HEK293 (cell line): ENCODE measurements at regions not wholly inside any gene's neighbourhood (a gene's known extent, or its start where the extent isn't known, plus 50 kb on each side); places are given as distances from the start of the nearest gene placed in this dataset.

ENCODE experiments used
- CTCF ChIA-PET: fragments of 350-600 bp; formaldehyde crosslinking; extraction: SDS; loops from one replicate; lab custom pipeline; 2021; ENCODE audit warnings: antibody characterized with exemption; lab: Yijun Ruan, JAX
- POLR2A ChIA-PET: fragments of 300-600 bp; formaldehyde crosslinking; extraction: SDS; loops from one replicate; lab custom pipeline; 2020; ENCODE audit warnings: antibody characterized with exemption, inconsistent platforms; lab: Yijun Ruan, JAX
- H3K27ac ChIP-seq: fragments of 200-500 bp; sonication (Bioruptor generic); 2 replicates; pipeline ENCODE4 v1.5.1; 2014; ENCODE audit warnings: low read depth, low read length, control low read depth, inconsistent platforms; ENCODE audit errors: extremely low read depth
- H3K36me3 ChIP-seq, 2 experiments: fragments of 200-500 bp in 1 of 2; sonication (Bioruptor generic) in 1 of 2; 1 replicate in 1 of 2; 2 replicates in 1 of 2; pipeline ENCODE4 v1.5.1; 2014 to 2017; ENCODE audit warnings: inconsistent platforms in 2 of 2, low read length in 2 of 2; ENCODE audit not compliant: control insufficient read depth in 2 of 2, insufficient read depth in 1 of 2
- H3K4me1 ChIP-seq: fragments of 200-500 bp; sonication (Bioruptor generic); 2 replicates; pipeline ENCODE4 v1.5.1; 2014; ENCODE audit warnings: mild to moderate bottlenecking, low read length, inconsistent platforms; ENCODE audit not compliant: control insufficient read depth, insufficient read depth
- H3K4me3 ChIP-seq: 2 replicates; pipeline ENCODE4 v1.5.1; 2011; ENCODE audit warnings: low read depth, mild to moderate bottlenecking, control low read depth, low read length, moderate library complexity
- H3K9me3 ChIP-seq: fragments of 200-500 bp; sonication (Bioruptor generic); 2 replicates; pipeline ENCODE4 v1.5.1; 2014; ENCODE audit warnings: low read depth, low read length, inconsistent platforms; ENCODE audit not compliant: control insufficient read depth, insufficient read depth
- BCL6B ChIP-seq: fragments of 450-650 bp; formaldehyde crosslinking; IDR thresholded peaks from 2 replicates; pipeline ENCODE4 v1.5.1; 2017; ENCODE audit warnings: missing biosample characterization, missing genetic modification characterization
- PRDM6 ChIP-seq: fragments of 450-650 bp; formaldehyde crosslinking; IDR thresholded peaks from 2 replicates; pipeline ENCODE4 v1.5.1; 2017; ENCODE audit warnings: missing biosample characterization, missing genetic modification characterization
- SP2 ChIP-seq: fragments of 450-650 bp; formaldehyde crosslinking; IDR thresholded peaks from 2 replicates; pipeline ENCODE4 v1.5.1; 2016; ENCODE audit warnings: missing biosample characterization, missing genetic modification characterization
- TSHZ1 ChIP-seq: fragments of 450-650 bp; formaldehyde crosslinking; IDR thresholded peaks from 2 replicates; pipeline ENCODE4 v1.5.1; 2016; ENCODE audit warnings: missing biosample characterization, missing genetic modification characterization, borderline replicate concordance
- ZBTB1 ChIP-seq: fragments of 450-650 bp; formaldehyde crosslinking; IDR thresholded peaks from 2 replicates; pipeline ENCODE4 v1.5.1; 2016; ENCODE audit warnings: missing biosample characterization, missing genetic modification characterization
- ZBTB48 ChIP-seq: fragments of 450-650 bp; formaldehyde crosslinking; IDR thresholded peaks from 2 replicates; pipeline ENCODE4 v1.5.1; 2016; ENCODE audit warnings: missing biosample characterization, missing genetic modification characterization
- ZEB2 ChIP-seq: fragments of 450-650 bp; formaldehyde crosslinking; IDR thresholded peaks from 2 replicates; pipeline ENCODE4 v1.5.1; 2016; ENCODE audit warnings: missing biosample characterization, missing genetic modification characterization
- ZNF10 ChIP-seq: fragments of 450-650 bp; formaldehyde crosslinking; IDR thresholded peaks from 2 replicates; pipeline ENCODE4 v1.5.1; 2017; ENCODE audit warnings: missing biosample characterization, missing genetic modification characterization
- ZNF175 ChIP-seq: fragments of 450-650 bp; formaldehyde crosslinking; IDR thresholded peaks from 2 replicates; pipeline ENCODE4 v1.5.1; 2016; ENCODE audit warnings: missing biosample characterization, missing genetic modification characterization
- ZNF223 ChIP-seq: fragments of 450-650 bp; formaldehyde crosslinking; IDR thresholded peaks from 2 replicates; pipeline ENCODE4 v1.5.1; 2016; ENCODE audit warnings: missing biosample characterization, missing genetic modification characterization
- ZNF248 ChIP-seq: fragments of 450-650 bp; formaldehyde crosslinking; IDR thresholded peaks from 2 replicates; pipeline ENCODE4 v1.5.1; 2017; ENCODE audit warnings: missing biosample characterization, missing genetic modification characterization
- ZNF335 ChIP-seq: fragments of 450-650 bp; formaldehyde crosslinking; conservative IDR thresholded peaks from 2 replicates; pipeline ENCODE4 v1.5.1; 2016; ENCODE audit warnings: missing biosample characterization, missing genetic modification characterization
- ZNF341 ChIP-seq: fragments of 450-650 bp; formaldehyde crosslinking; IDR thresholded peaks from 2 replicates; pipeline ENCODE4; 2016; ENCODE audit warnings: low read depth, missing biosample characterization, missing genetic modification characterization
- ZNF354C ChIP-seq: fragments of 450-650 bp; formaldehyde crosslinking; IDR thresholded peaks from 2 replicates; pipeline ENCODE4 v1.5.1; 2016; ENCODE audit warnings: missing biosample characterization, missing genetic modification characterization, low read depth, borderline replicate concordance
- ZNF521 ChIP-seq: fragments of 450-650 bp; formaldehyde crosslinking; IDR thresholded peaks from 2 replicates; pipeline ENCODE4 v1.5.1; 2017; ENCODE audit warnings: missing biosample characterization, mild to moderate bottlenecking, missing genetic modification characterization
- ZNF548 ChIP-seq: fragments of 450-650 bp; formaldehyde crosslinking; IDR thresholded peaks from 2 replicates; pipeline ENCODE4 v1.5.1; 2016; ENCODE audit warnings: missing biosample characterization, missing genetic modification characterization
- ZNF558 ChIP-seq: fragments of 450-650 bp; formaldehyde crosslinking; IDR thresholded peaks from 2 replicates; pipeline ENCODE4 v1.5.1; 2016; ENCODE audit warnings: missing biosample characterization, missing genetic modification characterization
- ZNF610 ChIP-seq: fragments of 450-650 bp; formaldehyde crosslinking; IDR thresholded peaks from 2 replicates; pipeline ENCODE4 v1.5.1; 2016; ENCODE audit warnings: missing biosample characterization, missing genetic modification characterization, borderline replicate concordance
- ZNF830 ChIP-seq: fragments of 450-650 bp; IDR thresholded peaks from 2 replicates; pipeline ENCODE4 v1.5.0; 2018; ENCODE audit warnings: missing biosample characterization, missing genetic modification characterization, low read depth, mild to moderate bottlenecking, moderate library complexity
- ZSCAN30 ChIP-seq: fragments of 450-650 bp; IDR thresholded peaks from 2 replicates; pipeline ENCODE4 v1.5.1; 2018; ENCODE audit warnings: missing biosample characterization, mild to moderate bottlenecking, missing genetic modification characterization, moderate library complexity
- TF ChIP-seq, protein P1 (sequence below): fragments of 450-650 bp; formaldehyde crosslinking; IDR thresholded peaks from 2 replicates; pipeline ENCODE4 v1.5.1; 2016; ENCODE audit warnings: missing biosample characterization, missing genetic modification characterization
- TF ChIP-seq, protein P2 (sequence below): fragments of 450-650 bp; formaldehyde crosslinking; IDR thresholded peaks from 2 replicates; pipeline ENCODE4 v1.5.1; 2016; ENCODE audit warnings: missing biosample characterization, missing genetic modification characterization
- TF ChIP-seq, protein P3 (sequence below): fragments of 450-650 bp; formaldehyde crosslinking; IDR thresholded peaks from 2 replicates; pipeline ENCODE4 v1.5.1; 2016; ENCODE audit warnings: missing biosample characterization, missing genetic modification characterization, borderline replicate concordance
- TF ChIP-seq, protein P4 (sequence below): fragments of 450-650 bp; formaldehyde crosslinking; IDR thresholded peaks from 2 replicates; pipeline ENCODE4 v1.5.0; 2017; ENCODE audit warnings: missing biosample characterization, missing genetic modification characterization, borderline replicate concordance

GRCh38 chr16:51651061-51651466, 500.0 kb upstream of the SALL1 start (continued):
- TF ChIP-seq, protein P1, sequence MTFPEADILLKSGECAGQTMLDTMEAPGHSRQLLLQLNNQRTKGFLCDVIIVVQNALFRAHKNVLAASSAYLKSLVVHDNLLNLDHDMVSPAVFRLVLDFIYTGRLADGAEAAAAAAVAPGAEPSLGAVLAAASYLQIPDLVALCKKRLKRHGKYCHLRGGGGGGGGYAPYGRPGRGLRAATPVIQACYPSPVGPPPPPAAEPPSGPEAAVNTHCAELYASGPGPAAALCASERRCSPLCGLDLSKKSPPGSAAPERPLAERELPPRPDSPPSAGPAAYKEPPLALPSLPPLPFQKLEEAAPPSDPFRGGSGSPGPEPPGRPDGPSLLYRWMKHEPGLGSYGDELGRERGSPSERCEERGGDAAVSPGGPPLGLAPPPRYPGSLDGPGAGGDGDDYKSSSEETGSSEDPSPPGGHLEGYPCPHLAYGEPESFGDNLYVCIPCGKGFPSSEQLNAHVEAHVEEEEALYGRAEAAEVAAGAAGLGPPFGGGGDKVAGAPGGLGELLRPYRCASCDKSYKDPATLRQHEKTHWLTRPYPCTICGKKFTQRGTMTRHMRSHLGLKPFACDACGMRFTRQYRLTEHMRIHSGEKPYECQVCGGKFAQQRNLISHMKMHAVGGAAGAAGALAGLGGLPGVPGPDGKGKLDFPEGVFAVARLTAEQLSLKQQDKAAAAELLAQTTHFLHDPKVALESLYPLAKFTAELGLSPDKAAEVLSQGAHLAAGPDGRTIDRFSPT (tag by site-specific recombination): no peak
- no peak for TF ChIP-seq ZNF521 (tag by site-specific recombination)
- TF ChIP-seq ZNF558 (tag by site-specific recombination): no peak
- TF ChIP-seq ZEB2 (tag by site-specific recombination): no peak
- TF ChIP-seq PRDM6 (tag by site-specific recombination): no peak
- TF ChIP-seq ZNF248 (tag by site-specific recombination): no peak
- TF ChIP-seq, all 188 proteins: peak for 0

DNA sequence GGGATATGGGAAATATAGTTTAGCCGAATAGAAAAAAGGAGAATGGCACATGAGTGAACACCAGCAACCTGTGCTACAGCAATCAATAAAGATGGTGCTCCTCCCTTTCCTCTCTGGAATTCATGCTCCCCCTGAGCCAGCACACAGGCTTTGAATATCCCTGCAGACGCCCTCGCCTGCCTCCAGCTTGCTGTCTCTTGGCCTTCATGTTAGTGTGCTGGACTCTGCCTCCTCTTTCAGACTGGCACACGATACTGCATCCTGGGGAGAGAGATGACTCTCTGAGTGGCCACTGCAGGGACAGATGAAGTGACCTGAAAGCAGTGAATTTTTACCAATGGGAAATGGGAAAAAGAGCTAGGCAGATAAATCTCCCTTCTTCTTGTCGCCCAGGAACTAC, 498.6 kb upstream of the SALL1 start:
- Histone ChIP-seq H3K4me3 (no peak overlapping the region), H3K9me3 (no peaks in the 10 kb centered on the region), H3K36me3 (no peaks in the 10 kb centered on the region), H3K27ac (no peak overlapping the region), H3K4me1 (no peaks in the 10 kb centered on the region)
- ChIA-PET CTCF (no interaction called here), POLR2A (no interaction called here)
- no peak for TF ChIP-seq ZBTB1
- TF ChIP-seq BCL6B (tag by site-specific recombination): no peak
- TF ChIP-seq, protein P2, sequence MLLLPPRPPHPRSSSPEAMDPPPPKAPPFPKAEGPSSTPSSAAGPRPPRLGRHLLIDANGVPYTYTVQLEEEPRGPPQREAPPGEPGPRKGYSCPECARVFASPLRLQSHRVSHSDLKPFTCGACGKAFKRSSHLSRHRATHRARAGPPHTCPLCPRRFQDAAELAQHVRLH (tag by site-specific recombination): no peak
- TF ChIP-seq ZNF548 (tag by site-specific recombination): no peak
- no peak for TF ChIP-seq ZNF354C (tag by site-specific recombination)
- no peak for TF ChIP-seq ZSCAN30 (tag by site-specific recombination)
- no peak for TF ChIP-seq TSHZ1 (tag by site-specific recombination)
- no peak for TF ChIP-seq ZNF10 (tag by site-specific recombination)
- no peak for TF ChIP-seq ZNF830 (tag by site-specific recombination)
- TF ChIP-seq ZNF341 (tag by site-specific recombination): no peak
- no peak for TF ChIP-seq ZNF223 (tag by site-specific recombination)
- TF ChIP-seq ZNF175 (tag by site-specific recombination): no peak
- TF ChIP-seq, protein P3, sequence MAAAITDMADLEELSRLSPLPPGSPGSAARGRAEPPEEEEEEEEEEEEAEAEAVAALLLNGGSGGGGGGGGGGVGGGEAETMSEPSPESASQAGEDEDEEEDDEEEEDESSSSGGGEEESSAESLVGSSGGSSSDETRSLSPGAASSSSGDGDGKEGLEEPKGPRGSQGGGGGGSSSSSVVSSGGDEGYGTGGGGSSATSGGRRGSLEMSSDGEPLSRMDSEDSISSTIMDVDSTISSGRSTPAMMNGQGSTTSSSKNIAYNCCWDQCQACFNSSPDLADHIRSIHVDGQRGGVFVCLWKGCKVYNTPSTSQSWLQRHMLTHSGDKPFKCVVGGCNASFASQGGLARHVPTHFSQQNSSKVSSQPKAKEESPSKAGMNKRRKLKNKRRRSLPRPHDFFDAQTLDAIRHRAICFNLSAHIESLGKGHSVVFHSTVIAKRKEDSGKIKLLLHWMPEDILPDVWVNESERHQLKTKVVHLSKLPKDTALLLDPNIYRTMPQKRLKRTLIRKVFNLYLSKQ (tag by site-specific recombination): no peak
- TF ChIP-seq, protein P4, sequence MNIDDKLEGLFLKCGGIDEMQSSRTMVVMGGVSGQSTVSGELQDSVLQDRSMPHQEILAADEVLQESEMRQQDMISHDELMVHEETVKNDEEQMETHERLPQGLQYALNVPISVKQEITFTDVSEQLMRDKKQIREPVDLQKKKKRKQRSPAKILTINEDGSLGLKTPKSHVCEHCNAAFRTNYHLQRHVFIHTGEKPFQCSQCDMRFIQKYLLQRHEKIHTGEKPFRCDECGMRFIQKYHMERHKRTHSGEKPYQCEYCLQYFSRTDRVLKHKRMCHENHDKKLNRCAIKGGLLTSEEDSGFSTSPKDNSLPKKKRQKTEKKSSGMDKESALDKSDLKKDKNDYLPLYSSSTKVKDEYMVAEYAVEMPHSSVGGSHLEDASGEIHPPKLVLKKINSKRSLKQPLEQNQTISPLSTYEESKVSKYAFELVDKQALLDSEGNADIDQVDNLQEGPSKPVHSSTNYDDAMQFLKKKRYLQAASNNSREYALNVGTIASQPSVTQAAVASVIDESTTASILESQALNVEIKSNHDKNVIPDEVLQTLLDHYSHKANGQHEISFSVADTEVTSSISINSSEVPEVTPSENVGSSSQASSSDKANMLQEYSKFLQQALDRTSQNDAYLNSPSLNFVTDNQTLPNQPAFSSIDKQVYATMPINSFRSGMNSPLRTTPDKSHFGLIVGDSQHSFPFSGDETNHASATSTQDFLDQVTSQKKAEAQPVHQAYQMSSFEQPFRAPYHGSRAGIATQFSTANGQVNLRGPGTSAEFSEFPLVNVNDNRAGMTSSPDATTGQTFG (tag by site-specific recombination): no peak
- no peak for TF ChIP-seq ZNF610
- no peak for TF ChIP-seq ZNF335 (tag by site-specific recombination)
- TF ChIP-seq ZBTB48 (tag by site-specific recombination): no peak
- TF ChIP-seq SP2 (tag by site-specific recombination): no peak
